Epithelial cell of prostate (primary cell): ENCODE measurements at regions not wholly inside any gene's neighbourhood (a gene's known extent, or its start where the extent isn't known, plus 50 kb on each side); places are given as distances from the start of the nearest gene placed in this dataset.

Experiments
- DNase-seq: peaks from one replicate; pipeline ENCODE4 v3.0.0-alpha.2; 2011; ENCODE audit warnings: low read depth, low spot score
- H3K27ac ChIP-seq: fragments of 450-650 bp; 2 replicates; pipeline ENCODE4 v1.5.1; 2017; ENCODE audit warnings: mild to moderate bottlenecking

DNA sequence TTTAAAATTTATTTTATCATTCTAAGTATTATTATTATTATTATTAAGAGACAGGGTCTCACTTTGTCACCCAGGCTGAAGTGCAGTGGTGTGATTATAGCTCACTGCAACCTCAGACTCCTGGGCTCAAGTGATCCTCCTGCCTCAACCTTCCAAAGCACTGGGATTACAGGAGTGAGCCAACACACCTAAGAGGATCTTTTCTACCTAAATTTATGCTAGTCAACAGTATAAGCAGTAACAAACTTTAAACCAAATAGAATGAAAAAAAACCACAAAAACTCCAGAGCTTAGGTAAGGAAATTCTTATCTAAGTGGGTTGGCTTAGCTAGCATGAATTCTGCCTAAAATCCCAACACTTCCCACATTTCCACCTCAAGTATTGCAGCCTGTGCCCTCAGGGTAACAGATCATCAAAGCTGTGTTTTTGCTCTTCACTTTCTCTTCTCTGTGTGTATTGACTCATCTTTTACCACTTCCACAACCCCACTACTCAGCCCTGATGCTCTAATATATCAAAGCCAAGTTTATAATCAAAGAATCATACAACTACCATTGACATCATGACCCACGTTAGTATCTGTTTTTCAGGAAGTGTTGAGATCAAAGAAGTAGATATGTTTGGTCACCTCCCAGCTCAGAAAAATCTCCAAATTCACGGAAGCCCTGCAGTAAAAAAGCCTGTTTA is 93.7 kb upstream of the SPON1 start:
- no peak overlapping the region for H3K27ac ChIP-seq

DNA sequence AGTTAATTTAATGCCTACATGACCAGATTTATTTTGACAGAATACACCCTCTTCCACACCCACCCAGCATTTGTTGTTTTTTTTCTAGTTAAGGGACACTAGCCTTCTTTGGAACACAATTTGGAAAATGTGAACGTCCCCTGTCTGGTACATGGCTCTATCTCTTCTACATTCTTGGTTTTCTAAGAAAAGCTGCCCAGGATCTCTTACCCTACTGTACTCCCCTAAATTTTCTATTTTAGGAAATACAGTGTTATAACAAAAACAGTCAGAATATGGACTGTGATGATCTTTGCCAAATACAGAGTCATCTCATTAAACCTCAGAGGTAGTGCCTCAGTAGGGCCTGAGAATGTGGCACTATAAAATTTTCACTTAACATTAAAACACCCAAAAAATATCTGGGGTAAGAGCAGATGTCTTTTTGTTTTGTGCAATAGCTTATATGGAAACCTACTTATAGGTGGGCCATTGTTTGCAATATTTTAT is 93.1 kb upstream of the SPON1 start:
- no peak overlapping the region for H3K27ac ChIP-seq

More for the DNA sequence above, 93.7 kb upstream of the SPON1 start:
- DNase-seq, result peak; percentile 20

DNA sequence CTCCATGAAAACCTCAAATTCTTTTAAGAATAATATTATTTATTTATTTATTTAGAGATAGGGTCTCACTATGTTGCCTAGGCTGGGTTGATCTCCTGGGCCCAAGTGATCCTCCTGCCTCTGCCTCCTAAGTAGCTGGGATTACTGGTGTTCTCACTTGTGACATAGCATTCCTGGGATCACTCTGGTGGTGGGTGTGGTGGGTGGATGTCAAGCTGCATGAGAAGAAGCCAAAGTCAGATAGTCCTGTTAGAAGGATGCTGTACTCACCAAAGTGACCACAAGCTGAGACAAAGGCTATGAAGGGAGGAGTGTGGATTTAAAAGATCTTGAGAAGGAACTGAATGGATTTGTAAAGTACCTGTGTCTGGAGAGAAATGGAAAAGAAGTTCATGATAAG is 87.9 kb upstream of the SPON1 start:
- DNase-seq, result no peak
- no peak overlapping the region for H3K27ac ChIP-seq

More for the DNA sequence above, 93.1 kb upstream of the SPON1 start:
- DNase-seq, result no peak

GRCh38 chr11:13875643-13876042 is 86.9 kb upstream of the SPON1 start:
- no peak overlapping the region for H3K27ac ChIP-seq
- no peak for DNase-seq

GRCh38 chr11:13876423-13876822 is 86.1 kb upstream of the SPON1 start:
- no peak overlapping the region for H3K27ac ChIP-seq
- no peak for DNase-seq

DNA sequence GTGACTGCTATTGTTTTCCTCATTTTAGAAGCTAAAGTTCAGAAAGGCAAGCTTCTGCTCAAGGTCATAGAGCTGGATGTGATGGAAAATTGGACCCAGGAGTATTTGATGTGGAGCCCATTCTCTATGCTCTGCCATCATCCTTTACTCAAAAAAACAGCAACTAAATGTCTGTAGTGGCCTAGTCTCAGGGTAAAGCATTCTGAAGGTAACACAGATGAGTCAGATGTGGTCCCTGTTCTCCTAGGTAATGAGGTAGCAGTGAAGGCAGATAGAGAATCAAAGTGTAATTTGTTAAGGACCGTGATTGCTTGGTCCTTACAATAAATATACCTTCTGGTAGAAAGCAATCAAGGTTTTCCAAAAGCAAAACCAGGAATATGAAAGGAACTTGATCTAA is 84.4 kb upstream of the SPON1 start:
- no peak overlapping the region for H3K27ac ChIP-seq
- no peak for DNase-seq

- no peak for DNase-seq
- H3K27ac ChIP-seq, result no peak overlapping the region
These were observed 81.9 kb upstream of the SPON1 start for GRCh38 chr11:13880634-13881033.

DNA sequence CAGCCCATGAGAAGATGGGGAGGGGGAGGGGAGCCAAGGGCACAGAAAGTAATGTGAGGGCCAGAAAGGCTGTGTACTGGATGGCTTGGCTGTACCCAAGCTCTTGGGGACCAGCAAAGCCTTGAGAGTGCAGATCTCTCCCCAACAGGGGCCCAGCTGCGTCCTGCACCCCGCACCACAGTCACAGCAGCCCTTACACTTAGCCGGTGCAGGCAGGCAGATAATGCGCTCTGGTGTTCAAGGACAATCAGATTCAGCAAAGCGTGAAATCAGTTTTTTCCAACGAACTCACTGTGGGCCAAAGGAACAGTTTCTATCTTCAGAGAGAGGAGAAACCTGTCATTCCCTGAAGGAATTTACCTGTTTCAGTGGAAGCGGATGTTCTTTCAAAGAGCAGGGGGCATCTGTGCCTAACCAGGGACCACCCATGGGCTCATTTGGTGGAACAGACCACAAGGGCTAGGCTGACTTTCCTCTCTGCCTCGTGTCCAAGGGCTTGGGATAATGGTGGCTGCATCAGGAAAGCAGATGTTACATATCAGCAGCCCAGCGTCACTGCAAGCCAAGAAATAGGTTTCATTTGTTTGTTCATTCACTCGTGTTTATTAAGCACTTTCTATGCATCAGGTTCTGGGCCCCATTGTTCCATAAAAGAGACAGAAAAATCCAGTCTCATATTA is 81.2 kb upstream of the SPON1 start:
- no peak for DNase-seq
- no peak overlapping the region for H3K27ac ChIP-seq

DNA sequence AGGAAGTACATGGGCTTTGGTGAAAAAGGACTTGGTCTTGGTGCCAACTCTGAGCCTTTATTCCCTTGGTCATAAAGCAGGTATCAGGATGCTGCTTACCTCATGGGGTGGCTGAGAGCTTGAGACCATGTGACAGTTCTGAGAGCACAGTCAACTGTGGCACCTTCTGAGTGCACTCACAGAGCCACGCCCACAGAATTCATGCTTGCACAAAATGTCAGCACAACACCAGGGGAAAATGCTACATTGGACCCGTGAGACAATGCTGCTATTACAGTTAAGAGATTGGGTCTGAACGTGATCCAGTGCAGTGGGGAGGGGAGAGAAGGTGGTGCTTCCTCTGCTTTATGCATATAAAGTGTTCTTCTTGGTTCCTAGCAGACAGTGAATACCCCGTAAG is 79.5 kb upstream of the SPON1 start:
- no peak overlapping the region for H3K27ac ChIP-seq
- DNase-seq, result no peak

DNA sequence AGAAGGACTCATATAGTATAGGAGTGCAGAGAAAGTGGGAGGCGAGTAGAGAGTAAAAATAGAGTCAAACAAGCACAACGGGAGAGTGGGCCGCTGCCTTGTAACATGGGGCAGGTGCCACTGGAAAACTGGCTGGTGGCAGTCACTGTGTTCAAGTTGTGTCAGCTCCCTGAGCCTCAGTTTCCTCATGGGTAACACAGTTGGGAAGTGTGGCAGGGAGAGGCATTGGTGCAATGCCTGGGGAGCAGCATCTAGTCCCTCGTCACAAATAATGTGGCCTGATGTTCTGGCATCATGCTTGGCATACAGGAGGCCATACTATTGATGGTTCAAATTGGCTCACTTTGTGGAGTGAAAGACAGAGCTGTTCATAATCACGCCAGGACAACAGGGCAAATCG is 78.9 kb upstream of the SPON1 start:
- DNase-seq, result no peak
- H3K27ac ChIP-seq, result peak overlapping the region; percentile 50

- peak; percentile 52 for DNase-seq
- peak overlapping the region; percentile 50 for H3K27ac ChIP-seq
These were observed 78.2 kb upstream of the SPON1 start for GRCh38 chr11:13884158-13884799.

- peak; percentile 18 for DNase-seq
- H3K27ac ChIP-seq, result peak overlapping the region; percentile 50
These were observed 77.4 kb upstream of the SPON1 start for GRCh38 chr11:13885083-13885482.

DNA sequence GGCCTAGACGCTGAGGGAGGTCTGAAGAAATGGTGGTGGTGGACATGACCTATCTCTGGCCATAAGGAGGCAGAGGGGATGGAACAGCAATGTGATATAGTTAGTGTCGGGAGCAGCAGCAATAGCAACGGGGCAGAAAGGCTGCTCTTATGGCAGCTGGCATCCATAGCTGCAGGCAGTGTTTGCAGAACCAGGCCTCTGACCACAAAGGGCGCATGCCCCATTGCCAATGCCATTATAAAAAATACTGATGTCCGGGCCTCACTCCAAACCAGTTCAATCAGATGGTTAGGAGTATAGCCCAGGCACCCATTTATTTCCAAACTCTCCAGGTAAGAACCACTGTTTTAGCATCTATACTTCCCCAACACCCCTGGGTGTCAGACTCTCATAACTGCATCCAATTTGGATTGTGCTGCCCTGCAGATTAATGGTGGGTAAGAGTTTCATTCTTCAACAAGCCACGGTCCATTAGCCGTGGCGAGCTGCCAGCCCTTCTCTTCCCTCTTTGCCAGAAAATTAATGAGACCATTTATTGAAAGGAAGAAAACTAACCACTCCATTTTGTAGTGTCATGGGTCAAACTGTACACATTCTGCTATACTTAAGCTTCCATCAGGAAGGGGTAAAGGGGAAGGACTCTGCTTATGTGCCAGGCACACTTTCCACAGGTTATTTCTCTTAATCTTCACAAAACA is 72.8 kb upstream of the SPON1 start:
- H3K27ac ChIP-seq, result no peak overlapping the region
- DNase-seq, result no peak

GRCh38 chr11:13891911-13892310 is 70.6 kb upstream of the SPON1 start:
- no peak for DNase-seq
- H3K27ac ChIP-seq, result no peak overlapping the region

- no peak overlapping the region for H3K27ac ChIP-seq
- DNase-seq, result no peak
These were observed 66.1 kb upstream of the SPON1 start for GRCh38 chr11:13896175-13896980.

DNA sequence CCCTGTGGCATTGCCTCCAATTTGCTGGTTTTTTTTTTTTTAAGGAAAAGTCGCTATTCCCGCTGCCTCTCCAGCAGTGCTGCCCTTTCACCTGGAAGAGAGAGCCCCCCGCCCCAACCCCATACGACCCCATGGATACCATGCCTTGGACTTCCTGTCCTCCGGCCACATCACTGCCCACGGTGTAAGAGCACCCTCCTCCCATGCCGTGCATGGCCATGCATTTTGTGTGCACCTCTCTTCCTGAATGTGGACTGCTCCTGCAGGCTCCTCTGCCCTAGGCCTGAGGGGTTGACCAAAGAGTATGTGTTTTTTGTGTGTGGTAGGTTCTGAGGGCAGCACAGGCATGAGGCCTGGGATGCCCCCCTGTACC is 65.6 kb upstream of the SPON1 start:
- DNase-seq, result no peak
- H3K27ac ChIP-seq, result no peak overlapping the region

- no peak overlapping the region for H3K27ac ChIP-seq
- no peak for DNase-seq
These were observed 64.8 kb upstream of the SPON1 start for GRCh38 chr11:13897646-13898276.

DNA sequence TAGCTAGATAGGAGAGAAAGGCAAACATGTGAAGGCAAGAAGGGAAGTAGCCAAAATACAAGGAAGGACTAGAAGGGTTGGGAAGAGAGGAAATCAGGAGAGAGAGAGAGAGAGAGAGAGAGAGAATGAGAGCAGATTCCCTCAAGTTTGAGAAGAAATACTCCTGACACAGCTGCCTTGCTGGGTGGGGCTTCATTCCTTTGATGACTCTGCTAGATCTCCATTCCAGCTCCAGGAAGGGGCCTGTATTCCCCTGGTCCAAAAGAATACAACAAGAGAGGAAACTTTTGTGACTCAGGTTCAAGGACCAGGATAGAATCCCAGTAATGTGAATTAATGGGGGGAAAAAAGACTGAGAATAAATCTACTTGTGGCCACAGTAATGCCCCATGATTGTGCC is 62.9 kb upstream of the SPON1 start:
- no peak for DNase-seq
- no peak overlapping the region for H3K27ac ChIP-seq

DNA sequence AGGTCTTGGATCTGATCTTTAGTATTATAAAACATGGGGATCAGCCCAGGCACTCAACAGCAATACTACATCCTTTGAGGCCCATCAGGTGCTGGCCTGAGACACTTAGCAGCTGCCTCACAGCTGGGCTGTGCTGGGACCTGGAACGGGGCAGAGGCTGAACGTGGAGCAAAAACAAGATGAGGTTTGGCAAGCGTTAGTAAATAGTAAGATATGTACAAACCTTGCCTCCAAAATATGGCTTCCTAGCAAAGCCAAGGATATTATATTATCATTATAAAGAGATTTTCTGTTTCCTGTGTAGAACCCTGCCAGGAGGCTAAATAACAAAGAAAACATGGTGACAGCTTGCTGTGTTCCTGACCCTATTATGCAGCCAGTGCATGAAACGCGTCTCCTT is 60.0 kb upstream of the SPON1 start:
- no peak for DNase-seq
- H3K27ac ChIP-seq, result no peak overlapping the region
